SK-N-SH (cell line): ENCODE measurements at regions not wholly inside any gene's neighbourhood (a gene's known extent, or its start where the extent isn't known, plus 50 kb on each side); places are given as distances from the start of the nearest gene placed in this dataset.

Source experiments
- CTCF ChIA-PET: fragments of 300-600, 350-600 bp; formaldehyde crosslinking; extraction: SDS; loops from one replicate; lab custom pipeline; 2021; lab: Yijun Ruan, JAX
- POLR2A ChIA-PET: fragments of 350-600 bp; sonication (Branson Sonifier 250); formaldehyde crosslinking; extraction: SDS; loops from one replicate; lab custom pipeline; 2020; ENCODE audit warnings: antibody characterized with exemption, inconsistent platforms; lab: Yijun Ruan, JAX
- DNase-seq: peaks from one replicate; pipeline ENCODE4 v3.0.0; 2012
- H2AFZ ChIP-seq: fragments of 200-600 bp; sonication (generic); 2 replicates; pipeline ENCODE4 v1.8.1; 2016; ENCODE audit warnings: antibody characterized with exemption, mild to moderate bottlenecking, low read depth
- H3F3A ChIP-seq: fragments of 200-600 bp; sonication (generic); replicated peaks from 2 replicates; pipeline ENCODE3; 2016; ENCODE audit warnings: antibody characterized with exemption, mild to moderate bottlenecking; ENCODE audit not compliant: insufficient read depth
- H3K27ac ChIP-seq, 2 experiments: fragments of 200-500 bp in 1 of 2; fragments of 200-600 bp in 1 of 2; sonication (Bioruptor generic) in 1 of 2; sonication (generic), shearing (Covaris generic) in 1 of 2; 2 replicates each; pipeline versions ENCODE4 v1.5.1 to v1.6.1; 2014 to 2016; ENCODE audit warnings: low read depth in 2 of 2, inconsistent platforms in 1 of 2, low read length in 1 of 2, mild to moderate bottlenecking in 1 of 2, mixed read lengths in 1 of 2
- H3K27me3 ChIP-seq: fragments of 200-600 bp; sonication (generic), shearing (Covaris generic); 2 replicates; pipeline ENCODE4 v1.6.1; 2016; ENCODE audit warnings: mixed run types; ENCODE audit not compliant: insufficient read depth
- H3K36me3 ChIP-seq, 2 experiments: fragments of 200-500 bp in 1 of 2; fragments of 200-600 bp in 1 of 2; sonication (Bioruptor generic) in 1 of 2; sonication (generic) in 1 of 2; replicated peaks in 1 of 2; 2 replicates each; pipeline versions ENCODE3 to v1.5.1; 2014 to 2016; ENCODE audit warnings: low read length in 1 of 2, mild to moderate bottlenecking in 1 of 2; ENCODE audit not compliant: insufficient read depth in 2 of 2, control insufficient read depth in 1 of 2
- H3K4me1 ChIP-seq, 2 experiments: fragments of 200-500 bp in 1 of 2; fragments of 200-600 bp in 1 of 2; sonication (Bioruptor generic) in 1 of 2; sonication (generic), shearing (Covaris generic) in 1 of 2; 2 replicates each; pipeline versions ENCODE4 v1.5.1 to v1.6.1; 2014 to 2016; ENCODE audit warnings: low read depth in 1 of 2, low read length in 1 of 2, mixed run types in 1 of 2; ENCODE audit not compliant: insufficient read depth in 2 of 2, control insufficient read depth in 1 of 2
- H3K4me2 ChIP-seq: fragments of 200-600 bp; sonication (generic), shearing (Covaris generic); 2 replicates; pipeline ENCODE4 v1.6.1; 2017; ENCODE audit warnings: mixed run types
- H3K4me3 ChIP-seq, 2 experiments: fragments of 200-500 bp in 1 of 2; fragments of 200-600 bp in 1 of 2; sonication (Bioruptor generic) in 1 of 2; sonication (generic), shearing (Covaris generic) in 1 of 2; 2 replicates each; pipeline versions ENCODE4 v1.5.1 to v1.8.1; 2014 to 2016; ENCODE audit warnings: low read depth in 2 of 2, inconsistent platforms in 1 of 2, low read length in 1 of 2, mild to moderate bottlenecking in 1 of 2, mixed read lengths in 1 of 2, moderate library complexity in 1 of 2
- H3K79me2 ChIP-seq: fragments of 200-600 bp; sonication (generic); 2 replicates; pipeline ENCODE4 v1.8.1; 2017; ENCODE audit warnings: mild to moderate bottlenecking; ENCODE audit not compliant: insufficient read depth
- H3K9ac ChIP-seq: fragments of 200-600 bp; sonication (generic); 2 replicates; pipeline ENCODE4 v1.6.1; 2017; ENCODE audit warnings: mixed run types
- H3K9me2 ChIP-seq: fragments of 200-600 bp; sonication (generic); 2 replicates; pipeline ENCODE4 v1.6.1; 2017; ENCODE audit warnings: mixed run types
- H3K9me3 ChIP-seq: fragments of 200-600 bp; sonication (generic); 2 replicates; pipeline ENCODE4 v1.6.1; 2017; ENCODE audit warnings: mixed run types, mild to moderate bottlenecking, moderate library complexity
- H4K20me1 ChIP-seq: fragments of 200-600 bp; sonication (generic); 2 replicates; pipeline ENCODE4 v1.6.1; 2017; ENCODE audit warnings: mild to moderate bottlenecking, mixed run types; ENCODE audit not compliant: insufficient read depth
- CHD2 ChIP-seq: fragments of 150-350 bp; IDR thresholded peaks from 2 replicates; pipeline ENCODE4 v1.6.1; 2018; ENCODE audit warnings: low read length; ENCODE audit not compliant: partially characterized antibody
- ELF1 ChIP-seq: IDR thresholded peaks from 2 replicates; pipeline ENCODE4 v1.4.0; 2012
- EP300 ChIP-seq, 2 experiments: IDR thresholded peaks; 2 replicates each; pipeline versions ENCODE4 v1.4.0 to v1.6.1; 2012; ENCODE audit warnings: borderline replicate concordance in 1 of 2, low read depth in 1 of 2, low read length in 1 of 2
- EZH2phosphoT487 ChIP-seq: fragments of 200-600 bp; sonication (generic); IDR thresholded peaks from 2 replicates; pipeline ENCODE4 v1.6.1; 2017; ENCODE audit warnings: low read depth, mixed run types, mild to moderate bottlenecking, antibody characterized with exemption, moderate library complexity, borderline replicate concordance
- FOSL2 ChIP-seq: IDR thresholded peaks from 2 replicates; pipeline ENCODE4 v1.4.0; 2012; ENCODE audit warnings: low read depth, mild to moderate bottlenecking, moderate library complexity, borderline replicate concordance
- GABPA ChIP-seq: IDR thresholded peaks from 2 replicates; pipeline ENCODE4 v1.4.0; 2012; ENCODE audit warnings: low read depth, mild to moderate bottlenecking
- JUND ChIP-seq: IDR thresholded peaks from 2 replicates; pipeline ENCODE4 v1.4.0; 2012
- MAX ChIP-seq: IDR thresholded peaks from 2 replicates; pipeline ENCODE4 v1.4.0; 2012; ENCODE audit warnings: low read depth
- POLR2AphosphoS5 ChIP-seq: IDR thresholded peaks from 2 replicates; pipeline ENCODE4 v1.6.1; 2012; ENCODE audit warnings: low read depth, low read length
- RAD21 ChIP-seq: IDR thresholded peaks from 2 replicates; pipeline ENCODE4 v1.6.1; 2012; ENCODE audit warnings: mild to moderate bottlenecking, low read length
- RCOR1 ChIP-seq: fragments of 150-350 bp; IDR thresholded peaks from 2 replicates; pipeline ENCODE4 v1.6.1; 2017; ENCODE audit warnings: antibody characterized with exemption, low read length
- RXRA ChIP-seq: IDR thresholded peaks from 2 replicates; pipeline ENCODE4 v1.4.0; 2012; ENCODE audit warnings: low read depth, mild to moderate bottlenecking, borderline replicate concordance
- SIN3A ChIP-seq: IDR thresholded peaks from 2 replicates; pipeline ENCODE4 v1.6.1; 2012; ENCODE audit warnings: low read depth, mild to moderate bottlenecking, low read length, moderate library complexity, borderline replicate concordance
- SMC3 ChIP-seq: IDR thresholded peaks from 2 replicates; pipeline ENCODE4 v1.6.1; 2012; ENCODE audit warnings: low read depth, low read length, improper control_type of control experiment
- TAF1 ChIP-seq: IDR thresholded peaks from 2 replicates; pipeline ENCODE4 v1.6.1; 2012; ENCODE audit warnings: low read depth, mild to moderate bottlenecking, low read length, moderate library complexity, borderline replicate concordance
- TEAD4 ChIP-seq: IDR thresholded peaks from 2 replicates; pipeline ENCODE4 v1.4.0; 2012; ENCODE audit warnings: mild to moderate bottlenecking, borderline replicate concordance; ENCODE audit not compliant: insufficient read depth
- USF1 ChIP-seq: IDR thresholded peaks from 2 replicates; pipeline ENCODE4 v1.4.0; 2012; ENCODE audit warnings: low read depth, borderline replicate concordance
- YY1 ChIP-seq: IDR thresholded peaks from 2 replicates; pipeline ENCODE4 v1.4.0; 2012; ENCODE audit warnings: low read depth, mild to moderate bottlenecking
- WGBS: methylation state at CpG from one replicate; pipeline ENCODE4 v1.1.6; 2017; ENCODE audit warnings: low lambda C conversion rate; 5-methylcytosine and 5-hydroxymethylcytosine counted together

- no peak for TF ChIP-seq EP300 (IDR thresholded peaks at IDR 0.05; ENCODE audit: borderline replicate concordance in 1 of 2, low read depth in 1 of 2, low read length in 1 of 2)
Observed at GRCh38 chr5:167880420-167880819, 411.0 kb upstream of the WWC1 start (continued).

- H3K9me2 ChIP-seq = no peaks in the 10 kb centered on the region
- 21% methylated on average over 1 of the region's 1 CpG for WGBS
- H3F3A ChIP-seq = no peaks in the 10 kb centered on the region
- no peak overlapping the region for H2AFZ ChIP-seq
- POLR2A ChIA-PET = no interaction called here
- no peak overlapping the region for H3K9ac ChIP-seq
- H3K4me3 ChIP-seq = no peak overlapping the region
- no peaks in the 10 kb centered on the region for H3K27me3 ChIP-seq
- H4K20me1 ChIP-seq = no peaks in the 10 kb centered on the region
- no peak for DNase-seq
- no peaks in the 10 kb centered on the region for H3K4me1 ChIP-seq
- TF ChIP-seq RXRA = no peak
- TF ChIP-seq MAX = no peak
- TF ChIP-seq GABPA = no peak
- no peak for TF ChIP-seq SIN3A
- TF ChIP-seq CHD2 = no peak
- CTCF ChIA-PET = no interaction called here
- H3K36me3 ChIP-seq = no peaks in the 10 kb centered on the region
- H3K9me3 ChIP-seq = no peaks in the 10 kb centered on the region
- H3K27ac ChIP-seq = no peak overlapping the region
- H3K4me2 ChIP-seq = no peak overlapping the region
- no peaks in the 10 kb centered on the region for H3K79me2 ChIP-seq
Observed at GRCh38 chr5:167881041-167881440, 410.4 kb upstream of the WWC1 start.

GRCh38 chr5:167886196-167886595 lies 405.2 kb upstream of the WWC1 start:
- Histone ChIP-seq H3K36me3 (no peaks in the 10 kb centered on the region), H2AFZ (no peak overlapping the region), H3K27me3 (no peaks in the 10 kb centered on the region), H3K4me2 (no peak overlapping the region), H3K4me3 (no peak overlapping the region), H3K9ac (no peak overlapping the region), H3F3A (no peaks in the 10 kb centered on the region), H3K9me3 (no peaks in the 10 kb centered on the region), H3K9me2 (no peaks in the 10 kb centered on the region), H3K4me1 (no peaks in the 10 kb centered on the region), H4K20me1 (no peaks in the 10 kb centered on the region), H3K79me2 (no peaks in the 10 kb centered on the region), H3K27ac (no peak overlapping the region)
- 65% methylated on average over 1 of the region's 1 CpG for WGBS
- ChIA-PET POLR2A (no interaction called here), CTCF (interaction anchor here (1.0 to 1.2 kb wide), 2 partner anchors 57 to 134 kb away, joined by 3 read pairs; no protein-coding TSS in a partner anchor)
- no peak for TF ChIP-seq ELF1
- no peak for TF ChIP-seq JUND
- no peak for TF ChIP-seq RAD21
- no peak for TF ChIP-seq USF1
- no peak for TF ChIP-seq EZH2phosphoT487
- no peak for TF ChIP-seq TEAD4
- TF ChIP-seq TAF1 = no peak
- no peak for TF ChIP-seq POLR2AphosphoS5
- no peak for TF ChIP-seq FOSL2
- TF ChIP-seq YY1 = no peak
- no peak for TF ChIP-seq RXRA
- TF ChIP-seq SMC3 = no peak
- TF ChIP-seq RCOR1 = no peak
- no peak for DNase-seq
